GM12878 (cell line): ENCODE measurements at regions not wholly inside any gene's neighbourhood (a gene's known extent, or its start where the extent isn't known, plus 50 kb on each side); places are given as distances from the start of the nearest gene placed in this dataset.

ENCODE experiments used
- ATAC-seq: fragments of 200-7000 bp; cut with Tn5 transposase; 3 replicates; pipeline ENCODE4 v1.9.1; 2020; ENCODE audit warnings: mild to moderate bottlenecking, moderate library complexity
- BruUV-seq: library from RNA; stranded (reverse); fragments of 400-500 nt; replicated peaks from 2 replicates; lab custom pipeline; 2021; lab: Mats Ljungman, UMichigan
- CTCF ChIA-PET: fragments of 300-600 bp; sonication (Branson Sonifier 250); formaldehyde crosslinking; extraction: SDS; loops from one replicate; lab custom pipeline; 2021; ENCODE audit warnings: inconsistent platforms; lab: Yijun Ruan, JAX
- POLR2A ChIA-PET: fragments of 350-600 bp; formaldehyde crosslinking; extraction: SDS; loops from one replicate; lab custom pipeline; 2021; ENCODE audit warnings: inconsistent platforms; lab: Charles Lee
- RAD21 ChIA-PET: fragments of 300-600 bp; sonication (Branson Sonifier 250); formaldehyde crosslinking; loops from one replicate; lab custom pipeline; 2023; ENCODE audit warnings: antibody characterized with exemption; ENCODE audit not compliant: unreplicated experiment; lab: Charles Lee
- SMC1A ChIA-PET: fragments of 300-600 bp; sonication (Branson Sonifier 250); formaldehyde crosslinking; loops from one replicate; lab custom pipeline; 2023; ENCODE audit not compliant: unreplicated experiment, uncharacterized antibody; lab: Charles Lee
- DNase-seq: peaks from one replicate; pipeline ENCODE4 v3.0.0-alpha.2; 2011; ENCODE audit warnings: low read depth, low spot score
- FAIRE-seq: peaks from 3 replicates; lab custom pipeline; 2011; peaks lifted over from hg19 to GRCh38; lab: Jason Lieb, UNC
- H2AFZ ChIP-seq: 2 replicates; pipeline ENCODE4 v1.6.0; 2011; ENCODE audit warnings: low read depth, low read length, control low read depth; ENCODE audit not compliant: control insufficient read depth
- H3K27ac ChIP-seq: 2 replicates; pipeline ENCODE4 v1.5.1; 2011; ENCODE audit warnings: control low read depth; ENCODE audit not compliant: control insufficient read depth, insufficient read depth
- H3K27me3 ChIP-seq, 2 experiments: replicated peaks in 1 of 2; 2 replicates each; pipeline versions ENCODE4 v1.6.0 to v1.6.1; 2011; ENCODE audit warnings: low read length in 1 of 2; ENCODE audit not compliant: control insufficient read depth in 2 of 2, insufficient read depth in 2 of 2
- H3K36me3 ChIP-seq, 2 experiments: 2 replicates each; pipeline ENCODE4 v1.5.1; 2011; ENCODE audit warnings: low read length in 1 of 2; ENCODE audit not compliant: control insufficient read depth in 2 of 2, insufficient read depth in 2 of 2
- H3K4me1 ChIP-seq: 2 replicates; pipeline ENCODE4 v1.6.1; 2011; ENCODE audit warnings: mild to moderate bottlenecking, low read length, moderate library complexity, mixed read lengths; ENCODE audit not compliant: control insufficient read depth, insufficient read depth
- H3K4me2 ChIP-seq: 2 replicates; pipeline ENCODE4 v1.6.0; 2011; ENCODE audit warnings: control low read depth; ENCODE audit not compliant: control insufficient read depth, insufficient read depth
- H3K4me3 ChIP-seq: fragments of 200-600 bp; sonication (generic); 2 replicates; pipeline ENCODE4 v1.5.1; 2016
- H3K79me2 ChIP-seq: 2 replicates; pipeline ENCODE4 v1.6.0; 2011; ENCODE audit warnings: low read length; ENCODE audit not compliant: control insufficient read depth, insufficient read depth
- H3K9ac ChIP-seq: 2 replicates; pipeline ENCODE4 v1.8.0; 2011; ENCODE audit warnings: low read length, control low read depth, mixed read lengths; ENCODE audit not compliant: control insufficient read depth, insufficient read depth
- H3K9me3 ChIP-seq: replicated peaks from 3 replicates; pipeline ENCODE4 v1.5.1; 2011; ENCODE audit warnings: mild to moderate bottlenecking, low read length; ENCODE audit not compliant: control insufficient read depth, insufficient read depth
- H4K20me1 ChIP-seq: 2 replicates; pipeline ENCODE4 v1.6.0; 2011; ENCODE audit not compliant: control insufficient read depth, insufficient read depth
- BRCA1 ChIP-seq: IDR thresholded peaks from 2 replicates; pipeline ENCODE4 v1.6.1; 2011; ENCODE audit warnings: low read depth, low read length, improper control_type of control experiment
- EGR1 ChIP-seq, 2 experiments: IDR thresholded peaks; 1 replicate in 1 of 2; 2 replicates in 1 of 2; pipeline ENCODE4 v1.6.1; 2011 to 2012; ENCODE audit warnings: low read depth in 2 of 2, low read length in 2 of 2, borderline replicate concordance in 1 of 2, mild to moderate bottlenecking in 1 of 2, moderate library complexity in 1 of 2
- EP300 ChIP-seq, 2 experiments: fragments of 150-350 bp in 1 of 2; IDR thresholded peaks; 2 replicates each; pipeline ENCODE4 v1.6.1; 2011 to 2012; ENCODE audit warnings: low read depth in 2 of 2, low read length in 2 of 2, borderline replicate concordance in 1 of 2, improper control_type of control experiment in 1 of 2, inconsistent platforms in 1 of 2; ENCODE audit not compliant: control insufficient read depth in 1 of 2
- FOXM1 ChIP-seq: IDR thresholded peaks from 2 replicates; pipeline ENCODE4 v1.6.1; 2012; ENCODE audit warnings: low read depth, mild to moderate bottlenecking, inconsistent platforms, low read length, moderate library complexity
- JUND ChIP-seq: IDR thresholded peaks from 2 replicates; pipeline ENCODE4 v1.6.1; 2012; ENCODE audit warnings: low read depth, mild to moderate bottlenecking, low read length, improper control_type of control experiment, moderate library complexity
- MEF2A ChIP-seq: IDR thresholded peaks from 2 replicates; pipeline ENCODE4 v1.6.1; 2011; ENCODE audit warnings: low read depth, mild to moderate bottlenecking, low read length, moderate library complexity; ENCODE audit not compliant: insufficient read depth
- MYC ChIP-seq: IDR thresholded peaks from 2 replicates; pipeline ENCODE4 v1.6.1; 2011; ENCODE audit warnings: mild to moderate bottlenecking, low read length, moderate library complexity, inconsistent platforms; ENCODE audit not compliant: insufficient read depth, insufficient replicate concordance, insufficient read length, severe bottlenecking
- PAX8 ChIP-seq: fragments of 450-650 bp; IDR thresholded peaks from 2 replicates; pipeline ENCODE4 v1.6.1; 2017; ENCODE audit warnings: mild to moderate bottlenecking, moderate library complexity
- POLR2AphosphoS2 ChIP-seq: IDR thresholded peaks from 2 replicates; pipeline ENCODE4 v1.6.1; 2011; ENCODE audit warnings: low read depth, mild to moderate bottlenecking, low read length, improper control_type of control experiment, moderate library complexity
- SMARCA5 ChIP-seq: fragments of 450-650 bp; IDR thresholded peaks from 2 replicates; pipeline ENCODE4 v1.6.1; 2017; ENCODE audit warnings: mild to moderate bottlenecking
- TCF12 ChIP-seq: IDR thresholded peaks from 2 replicates; pipeline ENCODE4 v1.6.1; 2011; ENCODE audit warnings: low read depth, mild to moderate bottlenecking, low read length
- ZBTB40 ChIP-seq: fragments of 450-650 bp; IDR thresholded peaks from 2 replicates; pipeline ENCODE4 v1.6.1; 2016; ENCODE audit warnings: mild to moderate bottlenecking, moderate library complexity, borderline replicate concordance
- WGBS: methylation state at CpG from one replicate; pipeline ENCODE4 v1.1.6; 2016; ENCODE audit warnings: low lambda C conversion rate; ENCODE audit not compliant: insufficient replicate concordance, insufficient coverage; ENCODE audit errors: missing lambda C conversion rate; 5-methylcytosine and 5-hydroxymethylcytosine counted together
- in situ Hi-C: fragments of 300-500 bp; cut with MboI; formaldehyde crosslinking; loops from 9 replicates; pipeline ENCODE4 v1.14.3; 2018; ENCODE audit warnings: mixed read lengths
- intact Hi-C: fragments of 100-400 bp; cut with micrococcal nuclease; formaldehyde crosslinking; loops from one replicate; pipeline ENCODE4 v1.14.2; 2022; ENCODE audit not compliant: unreplicated experiment
- TF ChIP-seq, protein P1 (sequence below): fragments of 450-650 bp; IDR thresholded peaks from 2 replicates; pipeline ENCODE4 v1.6.1; 2017; ENCODE audit warnings: mild to moderate bottlenecking, moderate library complexity
- TF ChIP-seq, protein P2 (sequence below): fragments of 450-650 bp; IDR thresholded peaks from 2 replicates; pipeline ENCODE4 v1.6.1; 2017; ENCODE audit warnings: antibody characterized with exemption, mild to moderate bottlenecking, moderate library complexity

GRCh38 chr15:95341686-95342085 is 988.8 kb upstream of the NR2F2 start:
- ChIA-PET RAD21 (no interaction called here), CTCF (no interaction called here), POLR2A (no interaction called here), SMC1A (no interaction called here)
- TF ChIP-seq BRCA1, result no peak
- no peak for TF ChIP-seq POLR2AphosphoS2
- TF ChIP-seq EGR1 (IDR thresholded peaks at IDR 0.05; ENCODE audit: borderline replicate concordance in 1 of 2, low read depth in 2 of 2, low read length in 2 of 2), result no peak
- TF ChIP-seq, protein P1, sequence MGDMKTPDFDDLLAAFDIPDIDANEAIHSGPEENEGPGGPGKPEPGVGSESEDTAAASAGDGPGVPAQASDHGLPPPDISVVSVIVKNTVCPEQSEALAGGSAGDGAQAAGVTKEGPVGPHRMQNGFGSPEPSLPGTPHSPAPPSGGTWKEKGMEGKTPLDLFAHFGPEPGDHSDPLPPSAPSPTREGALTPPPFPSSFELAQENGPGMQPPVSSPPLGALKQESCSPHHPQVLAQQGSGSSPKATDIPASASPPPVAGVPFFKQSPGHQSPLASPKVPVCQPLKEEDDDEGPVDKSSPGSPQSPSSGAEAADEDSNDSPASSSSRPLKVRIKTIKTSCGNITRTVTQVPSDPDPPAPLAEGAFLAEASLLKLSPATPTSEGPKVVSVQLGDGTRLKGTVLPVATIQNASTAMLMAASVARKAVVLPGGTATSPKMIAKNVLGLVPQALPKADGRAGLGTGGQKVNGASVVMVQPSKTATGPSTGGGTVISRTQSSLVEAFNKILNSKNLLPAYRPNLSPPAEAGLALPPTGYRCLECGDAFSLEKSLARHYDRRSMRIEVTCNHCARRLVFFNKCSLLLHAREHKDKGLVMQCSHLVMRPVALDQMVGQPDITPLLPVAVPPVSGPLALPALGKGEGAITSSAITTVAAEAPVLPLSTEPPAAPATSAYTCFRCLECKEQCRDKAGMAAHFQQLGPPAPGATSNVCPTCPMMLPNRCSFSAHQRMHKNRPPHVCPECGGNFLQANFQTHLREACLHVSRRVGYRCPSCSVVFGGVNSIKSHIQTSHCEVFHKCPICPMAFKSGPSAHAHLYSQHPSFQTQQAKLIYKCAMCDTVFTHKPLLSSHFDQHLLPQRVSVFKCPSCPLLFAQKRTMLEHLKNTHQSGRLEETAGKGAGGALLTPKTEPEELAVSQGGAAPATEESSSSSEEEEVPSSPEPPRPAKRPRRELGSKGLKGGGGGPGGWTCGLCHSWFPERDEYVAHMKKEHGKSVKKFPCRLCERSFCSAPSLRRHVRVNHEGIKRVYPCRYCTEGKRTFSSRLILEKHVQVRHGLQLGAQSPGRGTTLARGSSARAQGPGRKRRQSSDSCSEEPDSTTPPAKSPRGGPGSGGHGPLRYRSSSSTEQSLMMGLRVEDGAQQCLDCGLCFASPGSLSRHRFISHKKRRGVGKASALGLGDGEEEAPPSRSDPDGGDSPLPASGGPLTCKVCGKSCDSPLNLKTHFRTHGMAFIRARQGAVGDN, result no peak
- TF ChIP-seq FOXM1, result no peak
- no peak for TF ChIP-seq MYC
- TF ChIP-seq, protein P2, sequence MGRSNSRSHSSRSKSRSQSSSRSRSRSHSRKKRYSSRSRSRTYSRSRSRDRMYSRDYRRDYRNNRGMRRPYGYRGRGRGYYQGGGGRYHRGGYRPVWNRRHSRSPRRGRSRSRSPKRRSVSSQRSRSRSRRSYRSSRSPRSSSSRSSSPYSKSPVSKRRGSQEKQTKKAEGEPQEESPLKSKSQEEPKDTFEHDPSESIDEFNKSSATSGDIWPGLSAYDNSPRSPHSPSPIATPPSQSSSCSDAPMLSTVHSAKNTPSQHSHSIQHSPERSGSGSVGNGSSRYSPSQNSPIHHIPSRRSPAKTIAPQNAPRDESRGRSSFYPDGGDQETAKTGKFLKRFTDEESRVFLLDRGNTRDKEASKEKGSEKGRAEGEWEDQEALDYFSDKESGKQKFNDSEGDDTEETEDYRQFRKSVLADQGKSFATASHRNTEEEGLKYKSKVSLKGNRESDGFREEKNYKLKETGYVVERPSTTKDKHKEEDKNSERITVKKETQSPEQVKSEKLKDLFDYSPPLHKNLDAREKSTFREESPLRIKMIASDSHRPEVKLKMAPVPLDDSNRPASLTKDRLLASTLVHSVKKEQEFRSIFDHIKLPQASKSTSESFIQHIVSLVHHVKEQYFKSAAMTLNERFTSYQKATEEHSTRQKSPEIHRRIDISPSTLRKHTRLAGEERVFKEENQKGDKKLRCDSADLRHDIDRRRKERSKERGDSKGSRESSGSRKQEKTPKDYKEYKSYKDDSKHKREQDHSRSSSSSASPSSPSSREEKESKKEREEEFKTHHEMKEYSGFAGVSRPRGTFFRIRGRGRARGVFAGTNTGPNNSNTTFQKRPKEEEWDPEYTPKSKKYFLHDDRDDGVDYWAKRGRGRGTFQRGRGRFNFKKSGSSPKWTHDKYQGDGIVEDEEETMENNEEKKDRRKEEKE, result no peak
- no peak for TF ChIP-seq EP300 (IDR thresholded peaks at IDR 0.05; ENCODE audit: borderline replicate concordance in 1 of 2, control insufficient read depth in 1 of 2, low read depth in 2 of 2, low read length in 2 of 2)
- no peak for TF ChIP-seq MEF2A
- no peak for TF ChIP-seq SMARCA5
- TF ChIP-seq ZBTB40, result no peak
- no peak for TF ChIP-seq TCF12
- TF ChIP-seq JUND, result no peak
- no peak for TF ChIP-seq PAX8
- ATAC-seq (no peak), DNase-seq (no peak), FAIRE-seq (no peak)
- no TSS peak for BruUV-seq
- 13% methylated on average over 6 of the region's 6 CpGs for WGBS
- H3K36me3 ChIP-seq, result no peaks in the 10 kb centered on the region
- H3K27ac ChIP-seq, result no peak overlapping the region
- H4K20me1 ChIP-seq, result no peaks in the 10 kb centered on the region
- H3K4me2 ChIP-seq, result no peak overlapping the region
- intact Hi-C loops, result no loop called here
- no peaks in the 10 kb centered on the region for H3K9me3 ChIP-seq
- H2AFZ ChIP-seq, result no peak overlapping the region
- no peak overlapping the region for H3K4me3 ChIP-seq
- no peaks in the 10 kb centered on the region for H3K27me3 ChIP-seq
- H3K4me1 ChIP-seq, result no peaks in the 10 kb centered on the region
- in situ Hi-C loops, result no loop called here
- no peaks in the 10 kb centered on the region for H3K79me2 ChIP-seq
- H3K9ac ChIP-seq, result no peak overlapping the region
